GM18907 (cell line): ENCODE measurements at regions not wholly inside any gene's neighbourhood (a gene's known extent, or its start where the extent isn't known, plus 50 kb on each side); places are given as distances from the start of the nearest gene placed in this dataset.

Experiments used
- ATAC-seq: cut with Tn5 transposase; IDR thresholded peaks from one replicate; pipeline ENCODE4 v1.9.1; 2021; ENCODE audit warnings: mild to moderate bottlenecking, moderate library complexity; ENCODE audit not compliant: unreplicated experiment

DNA sequence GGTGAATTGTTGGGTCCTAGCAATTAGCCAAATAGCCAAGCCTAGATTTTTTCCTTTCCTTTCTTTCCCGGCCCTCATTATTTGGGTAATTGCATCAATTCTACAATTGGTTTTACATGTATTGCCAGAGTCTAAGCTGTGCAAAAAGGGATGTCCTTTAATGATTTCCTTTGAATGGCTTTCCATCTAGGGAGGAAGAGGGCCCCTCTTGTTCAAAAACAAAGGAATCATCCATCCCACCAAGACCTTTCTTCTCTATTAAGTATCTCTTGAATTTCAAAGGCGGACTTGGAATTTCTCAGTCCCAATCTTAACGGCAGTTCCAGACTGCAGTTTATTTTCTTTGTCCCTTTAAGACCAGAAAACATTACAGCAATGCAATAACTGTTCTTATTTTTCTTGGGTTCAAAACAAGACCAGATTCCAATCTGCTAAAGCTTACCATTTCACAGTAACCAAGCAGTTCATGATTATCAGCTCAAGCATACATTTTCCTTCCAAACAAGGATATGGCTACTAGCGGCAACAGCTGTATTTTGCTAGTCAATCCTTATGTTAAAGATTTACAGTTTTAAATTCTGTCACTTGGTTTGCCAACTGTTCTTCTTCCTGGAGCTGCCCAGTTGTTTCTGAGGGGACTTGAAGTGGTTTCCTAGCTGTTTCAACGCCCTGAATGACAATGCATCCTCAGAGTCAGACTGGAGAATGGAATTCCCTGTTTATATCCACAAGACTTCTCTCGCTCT is 91.4 kb upstream of the LRIG1 start:
- ATAC-seq: no peak

DNA sequence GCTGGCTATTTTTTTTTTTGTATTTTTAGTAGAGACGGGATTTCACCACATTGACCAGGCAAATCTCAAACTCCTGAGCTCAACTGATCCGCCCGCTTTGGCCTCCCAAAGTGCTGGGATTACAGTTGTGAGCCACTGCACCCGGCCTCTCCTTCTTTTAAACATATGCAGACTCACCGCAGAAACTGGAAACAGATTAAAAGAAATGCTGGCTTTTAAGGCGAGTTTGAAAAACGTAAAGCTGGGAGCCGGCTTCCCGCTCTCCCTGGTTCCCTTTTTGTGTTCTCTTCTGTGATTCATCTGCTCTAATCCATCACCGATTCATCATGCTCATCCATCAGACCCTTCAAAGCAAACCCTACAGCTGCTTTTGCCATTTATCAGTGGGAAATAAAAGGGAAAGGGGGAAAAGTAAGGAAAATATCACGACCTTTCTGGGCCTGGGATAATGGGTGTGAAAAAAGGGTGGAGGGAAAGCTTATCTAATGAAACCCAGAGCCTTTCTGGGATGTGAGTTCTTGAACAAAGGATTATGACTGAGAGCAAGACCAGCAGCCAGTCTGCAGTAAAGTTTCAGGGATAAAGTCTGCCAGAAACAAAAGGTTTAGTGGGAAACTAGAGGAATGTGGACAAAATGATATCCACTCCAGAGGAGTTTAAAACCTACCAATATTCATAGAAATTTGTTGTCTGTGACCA is 92.3 kb upstream of the LRIG1 start:
- ATAC-seq: no peak

DNA sequence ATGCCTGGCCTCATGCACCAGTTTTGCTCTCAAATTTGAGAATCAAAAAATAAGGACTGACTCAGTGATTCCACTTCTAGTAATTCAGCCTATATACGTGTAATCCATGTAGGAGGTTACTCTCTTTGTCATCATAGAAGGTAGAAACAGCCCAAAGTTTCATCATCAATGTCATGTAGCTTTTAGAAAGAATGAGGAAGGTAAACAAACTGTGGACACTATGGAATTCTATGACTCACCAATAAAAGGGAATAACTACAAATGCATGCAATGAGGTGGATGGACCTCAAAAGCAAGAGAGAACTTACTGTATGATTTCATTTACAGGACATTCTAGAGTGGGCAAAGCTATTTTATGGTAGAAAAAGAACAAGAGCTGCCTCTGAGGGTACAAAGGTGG is 93.2 kb upstream of the LRIG1 start:
- no peak for ATAC-seq

DNA sequence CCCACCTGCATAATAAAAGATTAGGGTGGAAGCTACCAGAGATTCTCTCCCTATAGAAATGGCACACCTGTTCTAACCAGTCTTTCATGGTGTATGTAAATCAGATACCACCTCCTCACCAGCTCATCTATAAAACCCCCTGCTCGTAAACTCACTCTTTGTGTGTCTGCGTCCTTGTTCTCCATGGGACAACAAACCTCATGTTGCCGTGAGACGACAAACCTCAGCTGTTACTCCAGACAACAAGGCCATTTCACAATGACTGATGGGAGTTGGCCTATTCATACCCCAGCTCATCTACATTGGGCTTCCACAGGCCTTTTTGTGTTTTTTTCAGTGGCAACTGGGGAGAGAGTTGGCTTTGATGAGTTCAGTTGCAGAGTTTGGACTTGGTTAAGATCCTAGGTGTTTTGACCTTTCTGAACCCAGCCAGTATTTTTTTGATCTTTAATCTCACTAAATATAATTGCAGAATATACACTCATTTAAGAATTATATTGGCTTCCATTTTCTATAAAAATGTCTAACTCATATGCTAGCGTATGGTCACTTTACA is 96.6 kb upstream of the LRIG1 start:
- no peak for ATAC-seq

DNA sequence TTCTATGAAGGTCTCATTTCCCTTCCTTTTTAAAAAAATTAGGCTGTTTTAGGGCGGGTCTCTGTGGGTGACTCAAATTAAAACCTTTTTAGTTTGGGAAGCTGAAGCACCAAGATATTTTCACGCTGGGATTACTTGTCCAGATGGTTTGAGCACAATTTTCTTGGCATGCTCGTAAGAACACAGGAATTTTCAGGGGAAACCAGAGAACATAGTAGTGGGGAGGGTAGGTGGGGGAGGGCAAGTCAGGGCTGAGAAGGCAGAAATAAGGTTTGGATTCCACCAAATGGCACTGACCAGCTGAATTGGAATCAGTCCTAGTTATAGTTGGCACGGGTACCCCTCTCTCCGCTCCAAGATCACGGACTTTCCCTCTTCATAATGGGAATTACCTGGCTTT is 97.3 kb upstream of the LRIG1 start:
- no peak for ATAC-seq

DNA sequence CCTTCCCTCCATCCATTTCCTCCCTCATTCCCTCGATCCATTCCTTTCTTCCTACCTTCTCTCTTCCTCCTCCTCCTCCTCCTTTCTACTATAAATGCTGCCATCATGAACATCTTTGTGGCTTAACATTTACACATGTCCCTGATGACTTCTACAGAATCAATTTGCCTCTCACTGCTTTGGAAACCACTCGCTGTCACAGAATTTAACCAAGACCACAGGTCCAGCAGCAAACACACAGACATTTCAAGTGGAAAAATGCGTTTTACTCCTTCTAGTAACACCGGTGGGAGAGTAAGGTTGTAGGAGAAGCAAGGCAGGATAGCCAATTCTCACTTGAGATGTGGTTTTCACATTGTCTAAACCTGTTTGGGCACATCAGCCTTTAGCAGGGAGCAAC is 101.4 kb upstream of the LRIG1 start:
- no peak for ATAC-seq

DNA sequence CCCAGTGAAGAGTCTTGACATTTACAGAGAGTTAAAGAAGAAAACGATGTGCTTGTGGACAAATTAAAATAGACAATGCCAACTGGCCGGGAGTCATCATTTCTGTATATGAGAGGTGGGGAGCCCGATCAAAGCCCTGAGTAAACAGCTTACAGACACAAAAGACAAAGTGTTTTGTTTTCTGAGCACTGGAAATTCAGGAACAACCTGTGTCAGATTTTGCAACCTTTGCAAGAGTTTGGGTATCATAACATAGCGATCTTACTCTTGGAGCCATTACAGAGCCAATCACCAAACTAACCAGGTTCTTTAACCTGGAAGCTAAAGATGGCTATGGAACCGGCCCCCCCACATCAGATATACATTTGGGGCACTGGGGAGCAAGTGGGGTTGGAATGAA is 101.9 kb upstream of the LRIG1 start:
- ATAC-seq: no peak

DNA sequence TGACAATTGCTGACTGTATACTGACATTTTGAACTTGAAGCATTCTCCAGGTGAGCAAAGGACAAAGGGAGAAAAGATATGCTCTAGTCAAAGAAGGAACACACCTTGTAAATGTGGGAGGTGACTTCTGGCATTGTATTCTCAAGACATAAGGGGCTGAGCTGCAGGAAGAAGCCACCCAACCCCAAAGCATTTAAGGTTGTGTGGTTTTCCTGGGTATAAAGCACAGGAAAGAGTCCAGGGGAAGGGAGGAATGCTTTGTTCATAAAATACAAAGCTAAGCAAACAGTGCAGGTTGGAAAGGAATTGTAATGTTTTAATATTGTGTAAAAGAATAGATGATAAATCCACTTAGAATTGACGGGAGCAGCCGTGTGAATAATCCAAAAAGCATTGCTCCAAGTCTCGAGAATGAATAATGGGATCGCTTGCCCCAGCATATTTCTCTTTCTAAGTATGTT is 102.4 kb upstream of the LRIG1 start:
- ATAC-seq: no peak

DNA sequence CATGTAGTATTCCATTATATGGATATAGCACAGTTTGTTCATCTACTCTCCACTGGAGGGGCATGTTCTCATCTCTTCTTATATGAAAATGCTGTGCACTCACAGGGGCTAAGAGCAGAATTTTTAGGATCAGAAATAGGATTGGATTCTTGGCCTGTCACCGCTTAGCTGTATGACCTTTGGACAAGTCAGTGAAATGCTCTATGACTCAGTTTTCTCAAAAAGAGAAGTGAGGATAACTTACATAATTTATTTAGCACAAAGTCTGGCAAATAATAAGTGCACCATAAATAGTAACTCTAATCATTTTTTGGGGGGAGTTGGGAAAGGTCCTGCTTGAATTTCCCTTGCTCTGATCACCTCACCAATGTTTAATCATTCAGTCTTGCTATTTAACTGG is 103.7 kb upstream of the LRIG1 start:
- no peak for ATAC-seq

DNA sequence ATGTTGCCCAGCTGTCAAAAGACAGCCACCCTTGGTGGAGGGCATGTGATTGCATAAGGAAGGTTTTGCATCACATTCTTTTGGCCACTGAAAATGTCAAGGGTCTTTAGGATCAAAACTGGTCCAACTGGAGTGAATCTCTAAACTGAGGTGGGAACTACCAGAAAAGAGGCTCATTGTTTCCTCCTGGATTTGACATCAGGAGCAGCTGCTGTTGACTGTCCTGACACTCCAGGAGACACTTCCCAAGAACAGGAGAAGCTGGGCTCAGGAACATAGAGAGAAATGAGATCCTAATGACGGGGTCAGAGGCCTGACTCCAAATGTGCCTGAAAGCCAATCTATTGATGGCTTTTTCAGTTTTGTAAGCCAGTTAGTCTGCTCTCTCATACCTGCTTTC is 105.3 kb upstream of the LRIG1 start:
- no peak for ATAC-seq

DNA sequence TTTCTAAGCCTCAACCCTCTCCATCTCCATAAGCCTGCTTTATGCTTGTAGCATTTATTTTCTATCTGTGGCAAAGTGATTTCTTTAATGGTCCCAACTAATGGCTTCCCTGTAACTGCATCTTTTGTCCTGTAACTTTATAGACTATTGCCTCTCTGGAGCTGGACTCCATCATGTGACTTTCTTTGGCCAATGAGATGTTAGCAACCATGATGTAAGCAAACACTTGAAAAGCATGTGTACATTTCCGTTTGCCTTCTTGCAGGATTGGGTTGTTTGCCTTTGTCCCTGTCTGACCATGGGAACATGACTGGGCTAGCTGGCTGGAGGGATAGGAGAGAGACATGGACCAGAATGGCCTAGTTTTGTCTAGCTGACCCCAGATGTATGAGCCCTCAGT is 106.0 kb upstream of the LRIG1 start:
- ATAC-seq: no peak

DNA sequence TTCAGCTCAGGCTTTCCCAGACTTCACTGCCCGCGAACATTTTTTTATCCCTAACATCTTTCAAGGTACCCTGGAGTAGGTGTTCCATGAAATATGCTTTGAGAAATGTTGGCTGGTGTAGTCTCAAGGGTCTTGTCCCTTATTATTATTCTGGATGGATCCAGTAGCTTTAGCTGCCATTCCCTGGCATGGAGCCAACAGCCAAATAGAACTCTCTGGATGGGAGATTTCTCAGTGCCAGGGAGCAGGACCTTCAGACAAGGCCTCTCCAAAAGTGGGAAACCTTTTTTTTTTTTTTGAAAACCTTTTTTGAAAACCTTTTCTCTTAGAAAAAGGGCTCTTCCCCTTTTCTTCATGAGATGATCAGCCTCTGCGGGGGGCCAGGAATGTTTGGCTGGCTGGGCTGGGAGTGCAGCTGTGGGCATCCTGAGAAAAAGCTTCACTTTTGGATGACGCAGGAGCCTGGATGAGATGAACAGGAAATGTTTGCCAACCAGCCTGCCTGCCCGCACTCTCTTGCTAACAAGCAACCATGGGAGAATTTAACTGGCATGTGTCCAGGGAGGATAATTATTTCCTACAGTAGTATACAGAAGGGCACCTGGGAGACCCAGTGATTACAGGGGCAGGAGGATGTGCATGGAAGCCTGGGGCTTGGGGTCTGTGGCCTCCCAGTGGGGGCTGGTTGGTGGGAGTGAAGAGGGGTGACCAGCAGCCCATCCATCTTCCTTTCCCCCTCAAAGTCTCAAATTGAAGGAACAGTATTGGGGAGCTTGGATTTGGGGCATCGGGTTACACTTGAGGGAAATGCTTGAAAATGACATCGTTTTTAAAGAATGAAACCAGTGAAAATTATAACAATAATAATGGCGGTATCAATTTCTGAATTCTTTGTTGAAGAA is 109.1 kb upstream of the LRIG1 start:
- ATAC-seq: no peak

DNA sequence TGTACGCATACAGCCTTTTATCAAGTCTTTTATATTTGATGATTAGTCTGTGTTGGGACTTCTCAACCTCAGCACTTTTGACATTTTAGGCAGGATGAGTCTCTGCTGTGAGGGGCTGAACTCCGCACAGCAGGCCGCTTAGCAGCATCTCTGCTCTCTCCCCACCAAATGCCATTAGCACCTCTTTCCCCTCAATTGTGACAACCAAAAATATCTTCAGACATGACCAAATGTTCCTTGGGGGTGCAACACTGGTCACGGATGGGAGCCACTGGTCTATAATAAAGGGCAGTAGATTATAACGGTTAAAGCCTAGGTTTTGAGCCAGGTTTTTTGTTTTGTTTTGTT is 109.7 kb upstream of the LRIG1 start:
- ATAC-seq: no peak

DNA sequence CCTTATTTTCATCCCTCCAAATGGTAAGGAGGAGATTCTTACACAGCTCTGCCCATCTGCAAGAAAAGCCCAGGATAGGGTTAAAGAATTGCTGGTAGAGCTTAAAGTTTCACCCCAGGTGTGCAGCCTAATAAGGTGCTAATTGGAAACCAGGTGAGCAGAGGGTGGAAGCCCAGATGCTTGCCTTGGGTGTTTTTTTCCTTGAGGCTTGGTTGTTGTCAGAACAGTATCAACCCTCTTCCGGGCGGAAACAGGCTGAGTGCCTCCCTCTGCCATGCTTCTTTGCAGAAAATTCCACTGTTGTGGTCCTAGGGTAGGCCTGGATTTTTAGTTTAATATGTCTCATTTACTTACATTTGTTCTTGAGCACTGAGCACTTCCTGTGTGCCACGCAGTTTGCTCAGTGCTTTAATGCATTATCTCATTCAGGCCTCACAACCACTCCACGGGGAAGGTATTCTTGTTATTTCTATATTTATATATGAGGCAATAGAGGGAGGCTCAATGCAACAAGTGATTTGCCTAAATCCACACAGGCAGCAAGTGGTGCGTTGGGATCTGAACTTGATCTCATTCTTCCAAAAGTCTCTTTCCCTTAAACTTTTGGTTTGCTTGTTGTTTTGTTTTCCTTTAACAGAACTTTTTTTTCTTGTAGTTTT is 115.0 kb upstream of the LRIG1 start:
- ATAC-seq: no peak

DNA sequence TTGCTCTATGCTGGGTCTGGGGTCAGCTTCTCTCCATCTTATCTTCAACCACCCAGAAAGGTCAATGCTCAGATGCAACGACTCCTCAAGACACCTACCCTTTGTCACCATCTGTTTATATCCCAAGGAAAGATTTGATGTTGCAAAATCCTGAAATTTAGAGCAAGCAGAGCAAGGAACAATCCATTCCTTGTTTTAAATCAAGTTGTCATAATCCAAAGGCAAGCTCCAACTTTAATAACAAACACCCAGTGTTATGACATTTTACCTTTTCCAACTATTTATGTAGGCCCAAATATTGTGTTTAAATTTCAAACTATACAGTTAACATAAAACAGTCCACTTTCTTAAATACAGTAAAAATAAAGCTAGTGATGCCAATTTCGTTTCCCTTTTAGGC is 116.5 kb upstream of the LRIG1 start:
- no peak for ATAC-seq

DNA sequence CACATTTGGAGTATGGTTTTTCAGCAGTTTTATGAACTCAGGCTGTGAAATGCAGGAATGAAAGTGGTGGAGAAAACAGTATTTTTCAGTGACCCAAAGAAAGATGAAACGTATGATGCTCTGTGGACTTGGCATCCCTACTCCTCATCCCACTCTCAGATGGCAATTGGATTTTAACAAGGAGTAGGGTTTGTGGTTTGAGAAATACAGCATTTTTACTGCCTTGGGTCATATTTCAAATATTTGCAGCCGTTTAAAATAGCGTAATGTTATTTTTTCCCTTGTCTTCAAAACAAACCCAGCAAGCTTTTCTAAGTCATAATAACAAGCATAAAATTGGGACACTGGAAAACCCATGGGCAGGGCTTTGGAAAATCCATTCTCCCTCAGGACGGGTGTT is 117.2 kb upstream of the LRIG1 start:
- no peak for ATAC-seq

DNA sequence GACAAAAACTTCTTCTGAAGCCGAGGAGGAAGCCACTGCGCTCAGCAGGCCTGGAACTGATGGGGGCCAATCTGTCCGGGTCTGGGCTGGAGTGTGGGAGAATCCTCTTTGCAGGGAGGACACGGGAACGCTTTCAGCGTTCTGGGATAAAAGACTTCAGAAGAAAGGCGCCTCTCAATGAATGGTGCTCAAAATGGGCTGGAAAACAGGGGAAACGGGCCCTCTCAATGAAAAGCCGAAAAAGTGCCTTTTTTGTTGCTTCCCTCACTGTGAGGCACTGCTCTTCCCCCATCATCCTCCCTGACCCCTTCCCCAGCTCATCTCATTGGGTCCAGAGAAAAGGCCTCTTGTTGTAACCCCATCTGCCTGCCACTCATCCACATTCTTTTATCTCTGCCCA is 119.5 kb upstream of the LRIG1 start:
- no peak for ATAC-seq

DNA sequence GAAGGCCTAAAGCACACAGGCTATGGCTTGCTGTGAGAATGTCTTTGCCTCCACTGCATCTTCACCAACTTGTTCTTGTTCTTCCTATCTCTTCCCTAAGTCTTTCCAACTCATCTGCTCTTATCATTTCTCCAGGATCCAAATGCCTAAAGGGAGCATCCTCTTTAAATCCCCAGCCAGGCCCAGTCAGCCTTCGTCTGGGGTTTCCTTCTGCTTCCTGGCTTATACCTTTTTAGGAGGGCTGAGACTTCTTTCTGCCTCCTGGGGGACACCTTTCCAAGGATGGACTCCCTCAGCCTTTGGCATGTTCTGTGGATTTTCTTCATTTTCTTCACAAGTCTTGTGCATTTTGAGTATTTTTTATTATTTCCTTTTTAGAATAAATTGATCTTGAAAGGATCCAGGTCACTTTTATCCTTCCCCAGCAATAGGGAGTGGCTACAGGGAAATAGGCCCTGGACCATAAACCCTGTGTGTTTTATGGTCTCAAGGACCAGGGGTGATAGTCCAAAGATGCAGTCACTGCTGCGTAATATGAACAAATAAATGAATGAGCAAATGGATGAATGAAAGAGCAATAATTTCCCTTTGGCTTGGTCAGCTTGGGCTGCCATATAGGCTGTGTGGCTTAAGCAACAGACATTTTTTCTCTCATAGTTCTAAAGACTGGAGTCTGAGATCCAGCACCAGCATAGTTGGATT is 122.1 kb upstream of the LRIG1 start:
- no peak for ATAC-seq

DNA sequence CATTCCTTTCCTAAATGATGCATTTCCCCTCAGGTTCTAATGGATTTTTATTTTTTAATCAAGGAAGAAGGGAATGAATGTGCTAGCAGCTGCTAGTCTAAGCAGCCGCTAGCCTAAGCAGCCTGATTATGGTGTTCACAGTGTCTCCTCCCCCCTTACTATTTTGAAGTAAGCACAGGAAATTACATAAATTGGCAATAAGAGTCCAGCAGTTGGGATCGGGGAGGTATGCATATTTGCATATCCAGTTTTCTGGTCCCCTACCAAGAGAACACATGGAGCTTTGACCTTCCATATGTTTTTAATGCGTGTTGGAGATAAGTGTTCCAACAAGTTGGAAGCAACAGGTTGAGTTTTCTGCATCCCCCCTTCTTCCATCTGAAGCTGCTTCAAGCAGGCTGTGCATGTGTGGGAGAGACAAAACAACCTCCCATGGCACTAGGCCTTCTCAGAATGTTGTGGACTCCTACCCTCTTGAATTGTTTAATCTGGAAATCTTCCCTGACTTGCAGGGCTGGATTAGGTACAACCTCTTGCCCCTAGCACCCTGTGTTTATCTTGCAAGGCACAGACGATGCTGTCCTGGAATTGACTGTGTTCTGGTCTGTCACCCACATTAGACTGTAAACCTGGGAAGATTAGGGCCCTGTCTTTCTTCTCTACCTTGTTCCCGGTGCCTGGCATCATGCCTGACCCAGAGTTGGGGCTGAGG is 124.8 kb upstream of the LRIG1 start:
- ATAC-seq: no peak
